B cell (primary cell): ENCODE measurements at regions not wholly inside any gene's neighbourhood (a gene's known extent, or its start where the extent isn't known, plus 50 kb on each side); places are given as distances from the start of the nearest gene placed in this dataset.

Source experiments
- ATAC-seq: fragments of 200-7000 bp; cut with Tn5 transposase; one replicate; pipeline ENCODE4 v1.10.0; 2021; ENCODE audit warnings: low read depth, mild to moderate bottlenecking, moderate number of reproducible peaks, moderate library complexity
- CTCF ChIA-PET: fragments of 350-600 bp; sonication (Branson Sonifier 250); formaldehyde crosslinking; loops from one replicate; lab custom pipeline; 2021; ENCODE audit warnings: antibody characterized with exemption, inconsistent platforms; lab: Charles Lee
- POLR2A ChIA-PET: fragments of 350-600 bp; sonication (Branson Sonifier 250); formaldehyde crosslinking; loops from one replicate; lab custom pipeline; 2021; ENCODE audit warnings: antibody characterized with exemption; lab: Charles Lee
- DNase-seq: peaks from one replicate; pipeline ENCODE4 v3.0.0; 2013
- H2AFZ ChIP-seq: 2 replicates; pipeline ENCODE4 v1.6.1; 2012; ENCODE audit warnings: mild to moderate bottlenecking, low read depth, low read length; ENCODE audit not compliant: insufficient read depth, poor library complexity, severe bottlenecking
- H3K27ac ChIP-seq, 2 donors: 1 replicate in 1 of 2; 2 replicates in 1 of 2; pipeline ENCODE4 v1.5.1; 2012 to 2013; ENCODE audit warnings: low read length in 2 of 2, mild to moderate bottlenecking in 2 of 2, moderate library complexity in 1 of 2
- H3K27me3 ChIP-seq, 4 experiments: fragments of 200-600 bp in 1 of 4; sonication (generic) in 1 of 4; replicated peaks in 1 of 4; 1 replicate in 2 of 4; 2 replicates in 2 of 4; pipeline versions ENCODE4 v1.6.1 to v1.7.0; 2013 to 2016; ENCODE audit warnings: low read length in 3 of 4, mild to moderate bottlenecking in 2 of 4, mixed read lengths in 1 of 4, moderate library complexity in 1 of 4; ENCODE audit not compliant: insufficient read depth in 4 of 4, control insufficient read depth in 3 of 4; ENCODE audit errors: control extremely low read depth in 1 of 4
- H3K36me3 ChIP-seq, 2 experiments: replicated peaks in 1 of 2; 1 replicate in 1 of 2; 2 replicates in 1 of 2; pipeline versions ENCODE4 v1.6.1 to v1.7.1; 2013; ENCODE audit warnings: low read length in 1 of 2; ENCODE audit not compliant: insufficient read depth in 2 of 2, control insufficient read depth in 1 of 2; ENCODE audit errors: control extremely low read depth in 1 of 2, extremely low read depth in 1 of 2
- H3K4me1 ChIP-seq, 2 donors: fragments of 200-600 bp in 1 of 2; sonication (generic) in 1 of 2; 1 replicate in 1 of 2; 2 replicates in 1 of 2; pipeline versions ENCODE4 v1.5.1 to v1.6.1; 2013 to 2017; ENCODE audit warnings: low read length in 2 of 2; ENCODE audit not compliant: control insufficient read depth in 2 of 2, insufficient read depth in 2 of 2
- H3K4me2 ChIP-seq: replicated peaks from 2 replicates; pipeline ENCODE3; 2012; ENCODE audit warnings: mild to moderate bottlenecking, low read depth, low read length; ENCODE audit not compliant: poor library complexity, severe bottlenecking
- H3K4me3 ChIP-seq, 5 experiments: fragments of 200-600 bp in 1 of 5; sonication (generic) in 1 of 5; 1 replicate in 3 of 5; 2 replicates in 2 of 5; pipeline versions ENCODE4 v1.5.1 to v1.7.0; 2011 to 2016; ENCODE audit warnings: low read length in 4 of 5, mild to moderate bottlenecking in 4 of 5, low read depth in 2 of 5, control low read depth in 1 of 5, moderate library complexity in 1 of 5; ENCODE audit not compliant: insufficient read depth in 1 of 5; ENCODE audit errors: control extremely low read depth in 1 of 5, extremely low read depth in 1 of 5
- H3K79me2 ChIP-seq: fragments of 200-600 bp; sonication (generic); one replicate; pipeline ENCODE4 v1.6.0; 2016; ENCODE audit warnings: low read length; ENCODE audit not compliant: control insufficient read depth, insufficient read depth
- H3K9ac ChIP-seq: fragments of 200-600 bp; sonication (generic); 2 replicates; pipeline ENCODE4 v1.6.1; 2017; ENCODE audit warnings: mild to moderate bottlenecking, low read length, moderate library complexity
- H3K9me3 ChIP-seq, 3 donors: one replicate each; pipeline versions ENCODE4 v1.6.1 to v1.7.1; 2013; ENCODE audit warnings: low read length in 2 of 3; ENCODE audit not compliant: control insufficient read depth in 2 of 3, insufficient read depth in 1 of 3; ENCODE audit errors: control extremely low read depth in 1 of 3
- H4K20me1 ChIP-seq: 2 replicates; pipeline ENCODE4 v1.6.0; 2012; ENCODE audit warnings: mild to moderate bottlenecking, low read length; ENCODE audit not compliant: insufficient read depth, control insufficient read depth, poor library complexity, severe bottlenecking
- H3K27ac Mint-ChIP-seq: one replicate; pipeline ENCODE4 v1.8.0; 2021; ENCODE audit warnings: mixed read lengths
- H3K27me3 Mint-ChIP-seq: one replicate; pipeline ENCODE4 v1.8.0; 2021; ENCODE audit warnings: mixed read lengths
- H3K4me1 Mint-ChIP-seq: one replicate; pipeline ENCODE4 v1.8.0; 2021; ENCODE audit warnings: mixed read lengths
- H3K4me3 Mint-ChIP-seq: one replicate; pipeline ENCODE4 v1.8.0; 2021; ENCODE audit warnings: mixed read lengths
- H3K9me3 Mint-ChIP-seq: one replicate; pipeline ENCODE4 v1.8.0; 2022; ENCODE audit warnings: mixed read lengths; ENCODE audit not compliant: insufficient read depth
- CTCF ChIP-seq: fragments of 200-600 bp; IDR thresholded peaks from one replicate; pipeline ENCODE4 v1.8.0; 2022; ENCODE audit warnings: antibody characterized with exemption, mild to moderate bottlenecking
- EZH2 ChIP-seq: IDR thresholded peaks from 2 replicates; pipeline ENCODE4 v1.6.1; 2012; ENCODE audit warnings: borderline replicate concordance, low read depth, mild to moderate bottlenecking, moderate library complexity, low read length; ENCODE audit not compliant: insufficient read depth, poor library complexity, severe bottlenecking
- WGBS: methylation state at CpG from one replicate; pipeline ENCODE4 v1.1.5; 2013; ENCODE audit warnings: missing lambda C conversion rate; ENCODE audit not compliant: insufficient coverage; 5-methylcytosine and 5-hydroxymethylcytosine counted together
- intact Hi-C: fragments of 100-400 bp; cut with micrococcal nuclease; formaldehyde crosslinking; loops from one replicate; pipeline ENCODE4 v1.10.0; 2022

GRCh38 chr4:15361529-15361928, 66.3 kb upstream of the C1QTNF7 start:
- Histone ChIP-seq H4K20me1 (no peaks in the 10 kb centered on the region), H2AFZ (no peak overlapping the region), H3K27me3 (no peaks in the 10 kb centered on the region), H3K4me3 (no peak overlapping the region), H3K9ac (no peak overlapping the region), H3K9me3 (peaks cover 0 to 2% (median 0%) of the 10 kb centered on the region in 3 donors), H3K27ac (no peak overlapping the region), H3K36me3 (peaks cover 0 to 1% of the 10 kb centered on the region in 2 experiments), H3K4me2 (no peak overlapping the region), H3K79me2 (no peaks in the 10 kb centered on the region), H3K4me1 (no peaks in the 10 kb centered on the region)
- no peak for DNase-seq
- peaks cover 6% of the 10 kb centered on the region for H3K27me3 Mint-ChIP-seq
- TF ChIP-seq CTCF = no peak
- no peak for TF ChIP-seq EZH2
- no peak for ATAC-seq
- H3K9me3 Mint-ChIP-seq = peaks cover 2% of the 10 kb centered on the region
- no peak overlapping the region for H3K4me3 Mint-ChIP-seq
- no peaks in the 10 kb centered on the region for H3K4me1 Mint-ChIP-seq
- no peak overlapping the region for H3K27ac Mint-ChIP-seq
- no CpG with 5 or more reads among the region's 2 CpGs for WGBS
- ChIA-PET POLR2A (no interaction called here), CTCF (interaction anchor here (1.5 kb wide), 1 partner anchor 35 kb away, joined by 4 read pairs; no protein-coding TSS in a partner anchor)
- intact Hi-C loops = no loop called here

- CTCF ChIA-PET = interaction anchor here (0.9 kb wide), 1 partner anchor 95 kb away, joined by 3 read pairs; no protein-coding TSS in a partner anchor
Observed at GRCh38 chr4:15362541-15362940, 65.3 kb upstream of the C1QTNF7 start.

More at GRCh38 chr4:15362541-15362940, 65.3 kb upstream of the C1QTNF7 start:
- Histone ChIP-seq H3K4me2 (no peak overlapping the region), H3K79me2 (no peaks in the 10 kb centered on the region), H3K27me3 (no peaks in the 10 kb centered on the region), H3K4me3 (no peak overlapping the region), H3K27ac (no peak overlapping the region), H3K4me1 (no peaks in the 10 kb centered on the region), H3K36me3 (peaks cover 0 to 1% of the 10 kb centered on the region in 2 experiments), H4K20me1 (no peaks in the 10 kb centered on the region), H3K9me3 (peaks cover 0 to 2% (median 0%) of the 10 kb centered on the region in 3 donors), H3K9ac (no peak overlapping the region), H2AFZ (no peak overlapping the region)
- H3K4me3 Mint-ChIP-seq = no peak overlapping the region
- WGBS = 100% methylated on average over 1 of the region's 2 CpGs
- peaks cover 2% of the 10 kb centered on the region for H3K4me1 Mint-ChIP-seq
- ATAC-seq (no peak), DNase-seq (no peak)
- TF ChIP-seq CTCF (no peak), EZH2 (no peak)
- POLR2A ChIA-PET = no interaction called here
- intact Hi-C loops = no loop called here
- no peaks in the 10 kb centered on the region for H3K9me3 Mint-ChIP-seq
- H3K27me3 Mint-ChIP-seq = peaks cover 6% of the 10 kb centered on the region
- no peak overlapping the region for H3K27ac Mint-ChIP-seq
